HG02678 (cell line): ENCODE measurements at regions not wholly inside any gene's neighbourhood (a gene's known extent, or its start where the extent isn't known, plus 50 kb on each side); places are given as distances from the start of the nearest gene placed in this dataset.

Source experiments
- ATAC-seq: cut with Tn5 transposase; IDR thresholded peaks from one replicate; pipeline ENCODE4 v1.9.1; 2021; ENCODE audit warnings: mild to moderate bottlenecking, moderate library complexity; ENCODE audit not compliant: unreplicated experiment

- ATAC-seq: no peak
These were observed 336.5 kb downstream of the MIAT start for GRCh38 chr22:26993886-26994285.

DNA sequence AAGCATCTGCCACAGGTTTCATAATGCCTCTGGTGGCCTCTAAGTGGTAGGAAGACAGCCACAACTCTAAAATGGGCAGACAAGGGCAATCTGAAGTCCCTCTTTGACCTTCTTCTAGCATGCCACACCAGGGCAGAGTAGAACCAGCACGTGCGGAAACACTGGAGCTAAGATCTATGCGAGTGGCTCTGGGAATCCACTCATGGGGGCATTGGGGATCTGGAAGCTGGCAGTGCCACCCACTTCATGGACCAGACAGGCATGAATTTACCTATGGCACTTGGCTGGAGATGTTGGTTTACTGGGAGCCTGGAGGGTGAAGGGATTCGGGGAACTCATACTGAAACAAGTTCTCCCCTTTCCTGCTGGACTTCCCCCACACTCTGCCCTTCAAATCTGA is 337.4 kb downstream of the MIAT start:
- no peak for ATAC-seq

DNA sequence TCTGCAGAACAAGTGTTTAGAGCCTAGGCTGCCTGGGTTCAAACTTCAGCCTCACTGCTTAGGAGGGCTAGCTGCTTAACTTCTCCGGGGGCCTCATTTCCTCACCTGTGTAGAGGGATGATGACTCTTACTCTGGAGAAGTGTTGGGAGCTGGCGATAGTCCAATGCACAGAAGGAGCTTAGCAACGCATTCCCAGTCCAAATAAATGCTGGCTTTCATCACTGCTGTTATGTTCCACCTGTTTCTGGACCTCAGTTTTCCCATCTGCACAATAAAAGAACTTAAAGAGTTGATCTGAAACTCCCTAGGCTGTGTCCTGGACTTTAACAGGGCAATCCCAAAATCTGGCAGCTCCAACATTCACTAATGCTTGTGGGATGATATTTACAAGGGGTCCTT is 337.8 kb downstream of the MIAT start:
- ATAC-seq: no peak

GRCh38 chr22:26996154-26996553 is 338.8 kb downstream of the MIAT start:
- no peak for ATAC-seq

DNA sequence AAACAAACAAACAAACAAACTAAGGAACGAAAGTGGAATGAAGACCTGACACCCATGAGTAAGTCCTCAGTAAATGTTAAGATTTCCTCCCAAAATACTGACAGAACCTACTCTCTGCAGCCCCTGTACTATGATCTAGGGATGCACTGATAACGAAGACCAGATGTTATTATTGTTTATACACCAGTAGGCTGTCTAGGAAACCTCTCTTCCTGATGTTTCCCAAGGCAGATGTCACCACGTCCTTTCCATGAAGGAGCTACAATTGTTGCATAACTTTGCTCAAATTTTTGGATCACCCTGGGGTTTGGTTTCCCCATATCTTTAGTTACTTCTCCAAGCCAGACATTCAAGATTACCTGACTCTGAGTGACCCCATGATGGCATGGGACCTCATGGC is 340.7 kb downstream of the MIAT start:
- ATAC-seq: no peak

DNA sequence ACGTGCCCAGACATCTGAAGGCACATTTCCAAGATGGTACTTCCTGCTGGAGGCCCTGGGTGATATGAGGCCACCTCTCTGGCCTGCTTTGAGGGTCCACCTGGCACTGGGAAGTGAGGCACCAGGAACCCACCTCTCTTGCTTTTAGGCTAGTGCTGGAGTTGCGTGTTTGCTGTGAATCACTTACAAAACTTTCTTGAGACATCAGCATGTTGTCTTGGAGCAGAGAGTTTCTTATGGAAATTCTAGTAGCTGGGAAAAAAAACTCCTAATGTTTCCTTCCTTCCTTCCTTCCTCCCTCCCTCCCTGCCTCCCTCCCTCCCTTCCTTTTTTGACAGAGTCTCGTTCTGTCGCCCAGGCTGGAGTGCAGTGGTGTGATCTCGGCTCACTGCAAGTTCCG is 341.3 kb downstream of the MIAT start:
- no peak for ATAC-seq

DNA sequence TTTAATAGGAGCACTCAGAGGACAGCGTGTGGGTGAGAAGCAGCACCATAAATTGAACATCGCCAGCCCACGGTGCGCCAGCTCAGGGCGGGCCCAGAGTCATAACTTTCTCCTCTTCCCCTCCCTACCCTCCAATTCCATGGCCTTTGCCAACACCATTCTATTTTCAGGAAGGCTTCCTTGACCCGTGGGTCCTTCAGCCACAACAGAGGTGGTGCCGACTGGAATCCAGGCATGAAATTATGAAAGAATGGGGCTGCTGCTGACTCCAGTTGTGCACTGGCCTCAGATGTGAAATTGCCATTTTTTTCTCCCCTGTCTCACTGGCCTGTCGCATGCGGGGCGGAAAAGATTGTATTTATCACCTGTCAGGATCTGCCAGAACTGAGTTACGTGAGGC is 345.9 kb downstream of the MIAT start:
- no peak for ATAC-seq

GRCh38 chr22:27004434-27004833 is 347.0 kb downstream of the MIAT start:
- no peak for ATAC-seq

- ATAC-seq: no peak
These were observed 351.1 kb downstream of the MIAT start for GRCh38 chr22:27008454-27008853.

DNA sequence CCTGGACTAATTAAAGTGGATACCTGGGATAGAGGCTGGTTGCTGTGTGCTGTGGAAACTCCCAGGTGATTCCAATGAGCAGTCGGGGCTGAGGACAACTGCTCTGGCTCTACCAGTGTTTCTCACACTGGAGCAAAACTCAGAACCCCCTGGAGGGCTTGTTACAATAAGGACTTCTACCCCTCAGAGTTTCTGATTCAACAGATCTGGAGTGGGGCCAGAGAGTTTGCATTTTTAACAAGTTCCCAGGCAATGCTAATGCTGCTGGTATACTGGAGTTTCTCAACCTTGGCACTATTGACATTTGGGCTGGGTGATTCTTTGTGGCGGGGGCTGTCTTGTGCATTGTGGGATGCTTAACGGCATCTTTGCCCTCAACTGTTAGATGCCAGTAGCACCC is 353.7 kb downstream of the MIAT start:
- ATAC-seq: no peak

- ATAC-seq: no peak
These were observed 354.3 kb downstream of the MIAT start for GRCh38 chr22:27011717-27012116.

- ATAC-seq: no peak
These were observed 362.4 kb downstream of the MIAT start for GRCh38 chr22:27019827-27020226.

- no peak for ATAC-seq
These were observed 365.0 kb downstream of the MIAT start for GRCh38 chr22:27022274-27022895.

GRCh38 chr22:27022896-27023361 is 365.5 kb downstream of the MIAT start:
- ATAC-seq: no peak

DNA sequence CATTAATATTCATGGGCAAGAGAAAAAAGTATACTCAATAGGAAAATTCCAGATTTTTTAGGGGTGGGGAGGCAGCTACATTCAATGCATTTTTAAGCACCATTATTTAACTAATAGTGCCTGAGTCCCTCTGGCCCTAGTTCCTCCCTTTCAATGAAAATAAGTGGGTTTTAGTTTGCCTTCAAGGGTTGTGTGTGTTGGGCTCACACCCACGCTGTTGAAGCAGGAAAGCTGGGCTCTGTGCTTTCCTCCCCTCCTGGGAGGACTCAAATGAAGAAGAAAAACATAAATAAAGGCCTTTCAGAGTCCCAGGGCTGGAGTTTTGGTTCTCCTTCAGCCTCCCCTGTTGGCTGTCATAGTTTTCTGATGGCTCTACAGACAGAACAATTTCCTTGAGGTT is 366.2 kb downstream of the MIAT start:
- no peak for ATAC-seq

DNA sequence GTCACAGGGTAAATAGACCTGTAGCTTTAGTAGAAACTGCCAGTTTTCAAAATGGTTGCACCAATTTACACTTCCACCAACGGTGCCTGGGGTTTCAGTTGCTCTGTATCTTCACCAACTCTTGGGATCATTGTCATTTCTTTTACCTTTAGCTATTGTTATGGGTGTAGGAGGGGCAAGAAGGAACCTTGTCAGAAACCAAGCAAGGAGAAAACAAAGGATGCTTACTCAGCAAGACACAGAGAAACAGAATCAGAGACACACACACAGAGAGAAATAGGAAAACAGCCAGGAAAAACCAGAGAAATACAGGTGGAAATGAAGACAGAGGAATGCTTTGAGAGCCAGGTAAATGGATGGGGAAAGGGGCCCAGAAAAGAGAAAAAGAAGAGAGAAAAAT is 367.6 kb downstream of the MIAT start:
- no peak for ATAC-seq

GRCh38 chr22:27028093-27028492 is 370.7 kb downstream of the MIAT start:
- ATAC-seq: no peak

- no peak for ATAC-seq
These were observed 372.3 kb downstream of the MIAT start for GRCh38 chr22:27029584-27030130.

GRCh38 chr22:27032091-27032761 is 374.8 kb downstream of the MIAT start:
- no peak for ATAC-seq

GRCh38 chr22:27041745-27042310 is 384.4 kb downstream of the MIAT start:
- ATAC-seq: no peak

- ATAC-seq: no peak
These were observed 385.9 kb downstream of the MIAT start for GRCh38 chr22:27043262-27043661.
